ENCODE measurements at regions not wholly inside any gene's neighbourhood (a gene's known extent, or its start where the extent isn't known, plus 50 kb on each side); places are given as distances from the start of the nearest gene placed in this dataset.

GRCh38 chr2:9102861-9103662 lies 99.6 kb upstream of the MBOAT2 start:
- DNase-seq (ENCODE audit: extremely low spot score), result no peak
- 92% methylated on average over 17 of the region's 21 CpGs for WGBS
- no peak for TF ChIP-seq CTCF (IDR thresholded peaks at IDR 0.05)
- no peak for TF ChIP-seq POLR2AphosphoS5 (IDR thresholded peaks at IDR 0.05)
- no peak for TF ChIP-seq EP300 (IDR thresholded peaks at IDR 0.05)
- no peak for TF ChIP-seq POLR2A (IDR thresholded peaks at IDR 0.05; ENCODE audit: low read depth)
- H3K4me1 ChIP-seq, result peaks cover 13 to 27% (median 23%) of the 10 kb centered on the region in 4 donors
- no peaks in the 10 kb centered on the region for H3K36me3 ChIP-seq
- no peaks in the 10 kb centered on the region for H3K27me3 ChIP-seq
- H3K9me3 ChIP-seq, result no peaks in the 10 kb centered on the region
- intact Hi-C loops (cut with DNase I), result no loop called here
- no peak overlapping the region for H3K27ac ChIP-seq (replicated peaks in 1 of 4)
- H3K4me3 ChIP-seq, result no peak overlapping the region

- intact Hi-C loops (cut with DNase I), result no loop called here
- H3K36me3 ChIP-seq, result no peaks in the 10 kb centered on the region
- no peak for DNase-seq (ENCODE audit: extremely low spot score)
- TF ChIP-seq CTCF (IDR thresholded peaks at IDR 0.05) (no peak), EP300 (IDR thresholded peaks at IDR 0.05) (no peak), POLR2AphosphoS5 (IDR thresholded peaks at IDR 0.05) (no peak), POLR2A (IDR thresholded peaks at IDR 0.05; ENCODE audit: low read depth) (no peak)
- H3K4me1 ChIP-seq, result peaks cover 7 to 15% (median 12%) of the 10 kb centered on the region in 4 donors
- H3K4me3 ChIP-seq, result no peak overlapping the region
- 95% methylated on average over 11 of the region's 11 CpGs for WGBS
- H3K9me3 ChIP-seq, result no peaks in the 10 kb centered on the region
- H3K27me3 ChIP-seq, result no peaks in the 10 kb centered on the region
- H3K27ac ChIP-seq (replicated peaks in 1 of 4), result no peak overlapping the region
Observed at GRCh38 chr2:9101763-9102425, 98.4 kb upstream of the MBOAT2 start.

- H3K4me1 ChIP-seq, result peaks cover 8 to 17% (median 13%) of the 10 kb centered on the region in 4 donors
- DNase-seq (ENCODE audit: extremely low spot score), result no peak
- H3K4me3 ChIP-seq, result no peak overlapping the region
- no peaks in the 10 kb centered on the region for H3K9me3 ChIP-seq
- intact Hi-C loops (cut with DNase I), result no loop called here
- TF ChIP-seq POLR2AphosphoS5 (IDR thresholded peaks at IDR 0.05), result no peak
- no peak for TF ChIP-seq POLR2A (IDR thresholded peaks at IDR 0.05; ENCODE audit: low read depth)
- TF ChIP-seq EP300 (IDR thresholded peaks at IDR 0.05), result no peak
- TF ChIP-seq CTCF (IDR thresholded peaks at IDR 0.05), result no peak
- no peak overlapping the region for H3K27ac ChIP-seq (replicated peaks in 1 of 4)
- 94% methylated on average over 10 of the region's 10 CpGs for WGBS
- no peaks in the 10 kb centered on the region for H3K36me3 ChIP-seq
- no peaks in the 10 kb centered on the region for H3K27me3 ChIP-seq
Observed at GRCh38 chr2:9100080-9100876, 96.8 kb upstream of the MBOAT2 start.

GRCh38 chr2:9099341-9099751 lies 95.9 kb upstream of the MBOAT2 start:
- Histone ChIP-seq H3K4me3 (no peak overlapping the region), H3K36me3 (no peaks in the 10 kb centered on the region), H3K4me1 (peaks cover 9 to 20% (median 16%) of the 10 kb centered on the region in 4 donors), H3K27ac (replicated peaks in 1 of 4) (no peak overlapping the region), H3K9me3 (no peaks in the 10 kb centered on the region), H3K27me3 (no peaks in the 10 kb centered on the region)
- DNase-seq (ENCODE audit: extremely low spot score), result no peak
- WGBS, result 87% methylated on average over 9 of the region's 9 CpGs
- intact Hi-C loops (cut with DNase I), result no loop called here
- no peak for TF ChIP-seq EP300 (IDR thresholded peaks at IDR 0.05)
- TF ChIP-seq CTCF (IDR thresholded peaks at IDR 0.05), result no peak
- TF ChIP-seq POLR2AphosphoS5 (IDR thresholded peaks at IDR 0.05), result no peak
- no peak for TF ChIP-seq POLR2A (IDR thresholded peaks at IDR 0.05; ENCODE audit: low read depth)

Data from esophagus muscularis mucosa (tissue), 4 donors.